HCT116 (cell line): ENCODE measurements at regions not wholly inside any gene's neighbourhood (a gene's known extent, or its start where the extent isn't known, plus 50 kb on each side); places are given as distances from the start of the nearest gene placed in this dataset.

ENCODE experiments used
- ATAC-seq: fragments of 200-7000 bp; cut with Tn5 transposase; 2 replicates; pipeline ENCODE4 v1.9.1; 2020; ENCODE audit warnings: mild to moderate bottlenecking, moderate library complexity
- BruUV-seq: library from RNA; stranded (reverse); fragments of 400-500 nt; replicated peaks from 2 replicates; lab custom pipeline; 2021; lab: Mats Ljungman, UMichigan
- CTCF ChIA-PET: fragments of 300-600 bp; sonication (Branson Sonifier 250); formaldehyde crosslinking; loops from one replicate; lab custom pipeline; 2021; ENCODE audit warnings: antibody characterized with exemption; lab: Charles Lee
- POLR2A ChIA-PET: fragments of 300-600, 350-600 bp; sonication (Branson Sonifier 250); formaldehyde crosslinking; loops from one replicate; lab custom pipeline; 2021; ENCODE audit warnings: antibody characterized with exemption; lab: Charles Lee
- RAD21 ChIA-PET, 2 experiments: fragments of 300-600 bp; sonication (Branson Sonifier 250); formaldehyde crosslinking; loops; one replicate each; lab custom pipeline; 2023; ENCODE audit warnings: low total read pairs in 2 of 2; ENCODE audit not compliant: uncharacterized antibody in 2 of 2, unreplicated experiment in 2 of 2, low non-redundant PET in 1 of 2; lab: Charles Lee
- DNase-seq: peaks from one replicate; pipeline ENCODE4 v3.0.0-alpha.2; 2010; ENCODE audit warnings: low read depth, low spot score
- H2AFZ ChIP-seq: fragments of 200-600 bp; shearing (Covaris generic), sonication (generic); 2 replicates; pipeline ENCODE4 v1.6.1; 2017; ENCODE audit warnings: low read depth, mixed run types, mixed read lengths, antibody characterized with exemption, low read length; ENCODE audit not compliant: poor library complexity, severe bottlenecking
- H3K27ac ChIP-seq: 2 replicates; pipeline ENCODE4 v1.5.1; 2012; ENCODE audit warnings: low read depth, low read length
- H3K27me3 ChIP-seq: fragments of 200-600 bp; sonication (generic); 2 replicates; pipeline ENCODE4 v1.6.1; 2016; ENCODE audit warnings: mixed run types, low read length, mixed read lengths; ENCODE audit not compliant: insufficient read depth
- H3K36me3 ChIP-seq, 2 experiments: fragments of 200-500 bp in 1 of 2; fragments of 200-600 bp in 1 of 2; sonication (Bioruptor generic) in 1 of 2; sonication (generic) in 1 of 2; 2 replicates each; pipeline versions ENCODE4 v1.5.1 to v1.6.1; 2014 to 2016; ENCODE audit warnings: low read length in 2 of 2, inconsistent platforms in 1 of 2, mixed read lengths in 1 of 2, mixed run types in 1 of 2; ENCODE audit not compliant: insufficient read depth in 2 of 2, control insufficient read depth in 1 of 2
- H3K4me1 ChIP-seq, 2 experiments: fragments of 200-600 bp in 1 of 2; sonication (generic) in 1 of 2; 2 replicates each; pipeline versions ENCODE4 v1.5.1 to v1.6.1; 2012 to 2017; ENCODE audit warnings: low read length in 2 of 2, inconsistent platforms in 1 of 2, mild to moderate bottlenecking in 1 of 2, mixed read lengths in 1 of 2, mixed run types in 1 of 2, moderate library complexity in 1 of 2; ENCODE audit not compliant: insufficient read depth in 2 of 2, control insufficient read depth in 1 of 2
- H3K4me2 ChIP-seq: fragments of 200-600 bp; sonication (generic); 2 replicates; pipeline ENCODE4 v1.6.1; 2017; ENCODE audit warnings: mixed run types, low read length, mixed read lengths
- H3K4me3 ChIP-seq, 2 experiments: fragments of 200-600 bp in 1 of 2; sonication (generic) in 1 of 2; replicated peaks in 1 of 2; 2 replicates each; pipeline ENCODE4 v1.5.1; 2011 to 2016; ENCODE audit warnings: low read length in 2 of 2, control low read depth in 1 of 2, low read depth in 1 of 2, mild to moderate bottlenecking in 1 of 2, mixed read lengths in 1 of 2, mixed run types in 1 of 2
- H3K79me2 ChIP-seq: fragments of 200-600 bp; sonication (generic); 2 replicates; pipeline ENCODE4 v1.6.1; 2017; ENCODE audit warnings: mild to moderate bottlenecking, mixed run types, low read length, moderate library complexity, mixed read lengths; ENCODE audit not compliant: insufficient read depth
- H3K9ac ChIP-seq: fragments of 200-600 bp; sonication (generic); 2 replicates; pipeline ENCODE4 v1.6.1; 2016; ENCODE audit warnings: low read length, mixed read lengths
- H3K9me2 ChIP-seq: fragments of 200-600 bp; sonication (generic), shearing (Covaris generic); 2 replicates; pipeline ENCODE4 v1.6.1; 2017; ENCODE audit warnings: mixed run types, mild to moderate bottlenecking, moderate library complexity; ENCODE audit not compliant: insufficient read depth
- H3K9me3 ChIP-seq, 2 experiments: fragments of 200-500 bp in 1 of 2; fragments of 200-600 bp in 1 of 2; sonication (Bioruptor generic) in 1 of 2; sonication (generic) in 1 of 2; 2 replicates each; pipeline ENCODE4 v1.6.1; 2014 to 2017; ENCODE audit warnings: low read length in 2 of 2, mixed read lengths in 2 of 2, inconsistent platforms in 1 of 2, low read depth in 1 of 2, mild to moderate bottlenecking in 1 of 2, mixed run types in 1 of 2, moderate library complexity in 1 of 2; ENCODE audit not compliant: control insufficient read depth in 1 of 2, insufficient read depth in 1 of 2
- H4K20me1 ChIP-seq: fragments of 200-600 bp; sonication (generic), shearing (Covaris generic); 2 replicates; pipeline ENCODE4 v1.6.1; 2017; ENCODE audit warnings: mixed run types, mild to moderate bottlenecking, moderate library complexity; ENCODE audit not compliant: insufficient read depth
- CBX3 ChIP-seq: IDR thresholded peaks from 2 replicates; pipeline ENCODE4 v1.6.1; 2012; ENCODE audit warnings: low read depth
- CEBPB ChIP-seq: IDR thresholded peaks from 2 replicates; pipeline ENCODE4 v1.6.1; 2012; ENCODE audit warnings: low read depth
- EGR1 ChIP-seq: IDR thresholded peaks from 2 replicates; pipeline ENCODE4 v1.6.1; 2012; ENCODE audit warnings: low read depth
- ELF1 ChIP-seq: IDR thresholded peaks from 2 replicates; pipeline ENCODE4 v1.6.1; 2012; ENCODE audit warnings: low read depth, borderline replicate concordance
- EZH2 ChIP-seq: fragments of 200-600 bp; sonication (generic); IDR thresholded peaks from 2 replicates; pipeline ENCODE4 v1.6.1; 2017; ENCODE audit warnings: antibody characterized with exemption, mixed run types
- JUND ChIP-seq: IDR thresholded peaks from 2 replicates; pipeline ENCODE4 v1.6.1; 2012
- POLR2AphosphoS5 ChIP-seq: IDR thresholded peaks from 2 replicates; pipeline ENCODE4 v1.6.1; 2011; ENCODE audit warnings: mild to moderate bottlenecking, low read depth, low read length, moderate library complexity
- RAD21 ChIP-seq: IDR thresholded peaks from 2 replicates; pipeline ENCODE4 v1.6.1; 2012; ENCODE audit warnings: low read depth, mild to moderate bottlenecking
- SIN3A ChIP-seq: IDR thresholded peaks from 2 replicates; pipeline ENCODE4 v1.6.1; 2012; ENCODE audit warnings: low read depth
- SP1 ChIP-seq: IDR thresholded peaks from 2 replicates; pipeline ENCODE4 v1.6.1; 2012; ENCODE audit warnings: low read depth
- SRF ChIP-seq: IDR thresholded peaks from 2 replicates; pipeline ENCODE4 v1.6.1; 2012; ENCODE audit warnings: low read depth
- TCF7L2 ChIP-seq: IDR thresholded peaks from 2 replicates; pipeline ENCODE4 v1.7.0; 2011; ENCODE audit warnings: borderline replicate concordance, inconsistent platforms; ENCODE audit not compliant: insufficient read depth, insufficient read length; ENCODE audit errors: extremely low read depth
- YY1 ChIP-seq: IDR thresholded peaks from 2 replicates; pipeline ENCODE4 v1.6.1; 2011; ENCODE audit warnings: low read length, low read depth, moderate library complexity, mild to moderate bottlenecking; ENCODE audit not compliant: insufficient replicate concordance; ENCODE audit errors: extremely low read depth
- ZFX ChIP-seq: fragments of 450-650 bp; IDR thresholded peaks from 2 replicates; pipeline ENCODE4 v1.6.1; 2017
- intact Hi-C: fragments of 100-400 bp; cut with micrococcal nuclease; formaldehyde crosslinking; loops from 2 replicates; pipeline ENCODE4 v1.10.0; 2022
- TF ChIP-seq, protein P1 (sequence below): IDR thresholded peaks from 2 replicates; pipeline ENCODE4 v1.6.1; 2012
- TF ChIP-seq, protein P2 (sequence below), 3 experiments: fragments of 200-600 bp in 1 of 3; sonication (generic) in 1 of 3; IDR thresholded peaks in 2 of 3; conservative IDR thresholded peaks in 1 of 3; 2 replicates each; pipeline ENCODE4 v1.5.1; 2012 to 2017; ENCODE audit warnings: low read depth in 2 of 3, low read length in 2 of 3, antibody characterized with exemption in 1 of 3, borderline replicate concordance in 1 of 3, control low read depth in 1 of 3, mild to moderate bottlenecking in 1 of 3, mixed read lengths in 1 of 3, mixed run types in 1 of 3, moderate library complexity in 1 of 3; ENCODE audit not compliant: insufficient read depth in 1 of 3
- TF ChIP-seq, protein P3 (sequence below): IDR thresholded peaks from 2 replicates; pipeline ENCODE4 v1.6.1; 2012; ENCODE audit warnings: low read depth

DNA sequence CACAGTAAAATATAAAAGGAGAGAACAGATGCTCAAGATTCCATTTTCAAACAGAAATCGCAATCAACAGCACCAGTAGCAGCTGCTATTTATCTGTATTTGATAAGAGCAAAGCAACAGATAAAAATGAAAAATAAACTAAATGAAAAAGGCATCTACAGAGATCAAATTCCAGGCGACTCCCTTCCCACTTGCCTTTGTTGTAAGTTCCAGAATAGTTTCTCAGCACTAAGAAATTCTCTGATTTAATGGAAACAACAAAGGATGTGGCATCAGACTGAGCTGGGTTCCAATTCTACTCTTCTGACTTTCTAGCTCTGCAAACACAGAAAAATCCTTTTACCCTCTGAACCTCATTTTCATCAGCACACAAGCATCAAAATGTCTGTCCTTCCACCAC, 110.8 kb upstream of the MME start (continued):
- TF ChIP-seq JUND (no peak), YY1 (no peak), RAD21 (no peak), CBX3 (no peak), TCF7L2 (no peak)
- TF ChIP-seq, protein P1, sequence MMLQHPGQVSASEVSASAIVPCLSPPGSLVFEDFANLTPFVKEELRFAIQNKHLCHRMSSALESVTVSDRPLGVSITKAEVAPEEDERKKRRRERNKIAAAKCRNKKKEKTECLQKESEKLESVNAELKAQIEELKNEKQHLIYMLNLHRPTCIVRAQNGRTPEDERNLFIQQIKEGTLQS, result no peak

DNA sequence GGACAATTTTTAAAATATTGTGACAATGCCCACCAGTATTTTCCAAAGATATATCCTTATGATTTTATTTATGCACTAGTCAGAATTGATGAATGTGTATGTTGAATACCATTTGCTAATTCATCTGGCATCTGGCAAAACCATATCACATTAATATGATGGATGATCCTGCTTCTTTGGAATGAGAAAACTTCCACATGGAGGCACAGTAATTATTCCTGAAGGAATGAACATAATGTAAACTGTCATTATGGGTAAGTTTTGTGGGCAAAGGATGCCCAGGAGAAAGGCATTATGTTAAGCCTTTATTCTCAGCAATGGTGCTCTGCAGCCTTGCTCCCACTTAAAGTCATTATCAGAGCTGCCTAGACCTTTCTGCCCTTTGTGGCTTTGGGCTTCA, 113.0 kb upstream of the MME start:
- Histone ChIP-seq H3K27me3 (no peaks in the 10 kb centered on the region), H3K4me1 (no peaks in the 10 kb centered on the region), H2AFZ (no peak overlapping the region), H3K4me3 (no peak overlapping the region), H3K79me2 (no peaks in the 10 kb centered on the region), H3K27ac (no peak overlapping the region), H3K9me3 (no peaks in the 10 kb centered on the region), H3K36me3 (no peaks in the 10 kb centered on the region), H3K4me2 (no peak overlapping the region), H3K9me2 (no peaks in the 10 kb centered on the region), H3K9ac (no peak overlapping the region), H4K20me1 (no peaks in the 10 kb centered on the region)
- intact Hi-C loops, result no loop called here
- CTCF ChIA-PET, result no interaction called here
- TF ChIP-seq TCF7L2 (no peak), SIN3A (no peak), CBX3 (no peak), ELF1 (no peak), POLR2AphosphoS5 (no peak), EZH2 (no peak), JUND (no peak), EGR1 (no peak), SRF (no peak), ZFX (no peak), SP1 (no peak), RAD21 (no peak), CEBPB (no peak)
- TF ChIP-seq, protein P1, result no peak
- TF ChIP-seq, protein P2, sequence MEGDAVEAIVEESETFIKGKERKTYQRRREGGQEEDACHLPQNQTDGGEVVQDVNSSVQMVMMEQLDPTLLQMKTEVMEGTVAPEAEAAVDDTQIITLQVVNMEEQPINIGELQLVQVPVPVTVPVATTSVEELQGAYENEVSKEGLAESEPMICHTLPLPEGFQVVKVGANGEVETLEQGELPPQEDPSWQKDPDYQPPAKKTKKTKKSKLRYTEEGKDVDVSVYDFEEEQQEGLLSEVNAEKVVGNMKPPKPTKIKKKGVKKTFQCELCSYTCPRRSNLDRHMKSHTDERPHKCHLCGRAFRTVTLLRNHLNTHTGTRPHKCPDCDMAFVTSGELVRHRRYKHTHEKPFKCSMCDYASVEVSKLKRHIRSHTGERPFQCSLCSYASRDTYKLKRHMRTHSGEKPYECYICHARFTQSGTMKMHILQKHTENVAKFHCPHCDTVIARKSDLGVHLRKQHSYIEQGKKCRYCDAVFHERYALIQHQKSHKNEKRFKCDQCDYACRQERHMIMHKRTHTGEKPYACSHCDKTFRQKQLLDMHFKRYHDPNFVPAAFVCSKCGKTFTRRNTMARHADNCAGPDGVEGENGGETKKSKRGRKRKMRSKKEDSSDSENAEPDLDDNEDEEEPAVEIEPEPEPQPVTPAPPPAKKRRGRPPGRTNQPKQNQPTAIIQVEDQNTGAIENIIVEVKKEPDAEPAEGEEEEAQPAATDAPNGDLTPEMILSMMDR (IDR thresholded peaks at IDR 0.05 in 2 of 3, conservative IDR thresholded peaks at IDR 0.05 in 1 of 3; ENCODE audit: borderline replicate concordance in 1 of 3, insufficient read depth in 1 of 3, low read depth in 2 of 3, low read length in 2 of 3), result no peak
- TF ChIP-seq, protein P3, sequence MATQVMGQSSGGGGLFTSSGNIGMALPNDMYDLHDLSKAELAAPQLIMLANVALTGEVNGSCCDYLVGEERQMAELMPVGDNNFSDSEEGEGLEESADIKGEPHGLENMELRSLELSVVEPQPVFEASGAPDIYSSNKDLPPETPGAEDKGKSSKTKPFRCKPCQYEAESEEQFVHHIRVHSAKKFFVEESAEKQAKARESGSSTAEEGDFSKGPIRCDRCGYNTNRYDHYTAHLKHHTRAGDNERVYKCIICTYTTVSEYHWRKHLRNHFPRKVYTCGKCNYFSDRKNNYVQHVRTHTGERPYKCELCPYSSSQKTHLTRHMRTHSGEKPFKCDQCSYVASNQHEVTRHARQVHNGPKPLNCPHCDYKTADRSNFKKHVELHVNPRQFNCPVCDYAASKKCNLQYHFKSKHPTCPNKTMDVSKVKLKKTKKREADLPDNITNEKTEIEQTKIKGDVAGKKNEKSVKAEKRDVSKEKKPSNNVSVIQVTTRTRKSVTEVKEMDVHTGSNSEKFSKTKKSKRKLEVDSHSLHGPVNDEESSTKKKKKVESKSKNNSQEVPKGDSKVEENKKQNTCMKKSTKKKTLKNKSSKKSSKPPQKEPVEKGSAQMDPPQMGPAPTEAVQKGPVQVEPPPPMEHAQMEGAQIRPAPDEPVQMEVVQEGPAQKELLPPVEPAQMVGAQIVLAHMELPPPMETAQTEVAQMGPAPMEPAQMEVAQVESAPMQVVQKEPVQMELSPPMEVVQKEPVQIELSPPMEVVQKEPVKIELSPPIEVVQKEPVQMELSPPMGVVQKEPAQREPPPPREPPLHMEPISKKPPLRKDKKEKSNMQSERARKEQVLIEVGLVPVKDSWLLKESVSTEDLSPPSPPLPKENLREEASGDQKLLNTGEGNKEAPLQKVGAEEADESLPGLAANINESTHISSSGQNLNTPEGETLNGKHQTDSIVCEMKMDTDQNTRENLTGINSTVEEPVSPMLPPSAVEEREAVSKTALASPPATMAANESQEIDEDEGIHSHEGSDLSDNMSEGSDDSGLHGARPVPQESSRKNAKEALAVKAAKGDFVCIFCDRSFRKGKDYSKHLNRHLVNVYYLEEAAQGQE, result no peak
- POLR2A ChIA-PET, result no interaction called here
- RAD21 ChIA-PET, result no interaction called here
- BruUV-seq, result no TSS peak
- DNase-seq (no peak), ATAC-seq (no peak)
